Testis (tissue), 2 donors: ENCODE measurements at regions not wholly inside any gene's neighbourhood (a gene's known extent, or its start where the extent isn't known, plus 50 kb on each side); places are given as distances from the start of the nearest gene placed in this dataset.

Experiments
- POLR2A ChIP-seq: fragments of 450-650 bp; IDR thresholded peaks from one replicate; pipeline ENCODE4 v1.6.1; 2017; ENCODE audit warnings: antibody characterized with exemption, mild to moderate bottlenecking, moderate library complexity
- TF ChIP-seq, protein P1 (sequence below), 3 experiments: fragments of 450-650 bp in 2 of 3; fragments of 200-600 bp in 1 of 3; sonication (generic) in 1 of 3; IDR thresholded peaks; one replicate each; pipeline ENCODE4 v1.5.1; 2016 to 2019; ENCODE audit warnings: antibody characterized with exemption in 3 of 3, mild to moderate bottlenecking in 2 of 3, moderate library complexity in 1 of 3

DNA sequence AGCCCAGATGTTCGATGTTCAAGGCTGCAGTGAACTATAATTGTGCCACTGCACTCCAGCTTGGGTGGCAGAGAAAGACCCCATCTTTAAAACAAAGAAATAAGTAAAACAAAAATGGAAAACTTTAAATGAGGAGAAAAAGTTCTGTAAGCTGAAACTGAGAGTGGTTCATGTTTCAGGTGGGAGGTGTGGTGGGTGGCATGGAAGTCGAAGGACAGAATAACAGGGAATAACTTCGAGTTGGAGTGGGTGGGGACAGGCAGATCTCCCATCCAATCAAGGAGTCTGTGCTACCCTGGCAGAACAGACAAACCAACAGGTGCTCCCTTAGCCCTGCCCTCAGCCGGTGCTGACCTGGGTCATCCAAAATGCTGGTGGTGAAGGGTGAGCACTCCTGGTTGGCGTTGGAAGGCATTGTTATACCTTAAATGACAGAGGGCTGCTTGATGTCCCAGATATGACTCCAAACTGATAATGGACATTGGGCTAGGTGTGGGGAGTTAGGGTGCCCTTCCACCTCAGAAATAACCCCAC is 328.4 kb downstream of the DYSF start:
- TF ChIP-seq, protein P1, sequence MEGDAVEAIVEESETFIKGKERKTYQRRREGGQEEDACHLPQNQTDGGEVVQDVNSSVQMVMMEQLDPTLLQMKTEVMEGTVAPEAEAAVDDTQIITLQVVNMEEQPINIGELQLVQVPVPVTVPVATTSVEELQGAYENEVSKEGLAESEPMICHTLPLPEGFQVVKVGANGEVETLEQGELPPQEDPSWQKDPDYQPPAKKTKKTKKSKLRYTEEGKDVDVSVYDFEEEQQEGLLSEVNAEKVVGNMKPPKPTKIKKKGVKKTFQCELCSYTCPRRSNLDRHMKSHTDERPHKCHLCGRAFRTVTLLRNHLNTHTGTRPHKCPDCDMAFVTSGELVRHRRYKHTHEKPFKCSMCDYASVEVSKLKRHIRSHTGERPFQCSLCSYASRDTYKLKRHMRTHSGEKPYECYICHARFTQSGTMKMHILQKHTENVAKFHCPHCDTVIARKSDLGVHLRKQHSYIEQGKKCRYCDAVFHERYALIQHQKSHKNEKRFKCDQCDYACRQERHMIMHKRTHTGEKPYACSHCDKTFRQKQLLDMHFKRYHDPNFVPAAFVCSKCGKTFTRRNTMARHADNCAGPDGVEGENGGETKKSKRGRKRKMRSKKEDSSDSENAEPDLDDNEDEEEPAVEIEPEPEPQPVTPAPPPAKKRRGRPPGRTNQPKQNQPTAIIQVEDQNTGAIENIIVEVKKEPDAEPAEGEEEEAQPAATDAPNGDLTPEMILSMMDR (IDR thresholded peaks at IDR 0.05): no peak
- no peak for TF ChIP-seq POLR2A
